Gastrocnemius medialis (tissue), 4 donors: ENCODE measurements at regions not wholly inside any gene's neighbourhood (a gene's known extent, or its start where the extent isn't known, plus 50 kb on each side); places are given as distances from the start of the nearest gene placed in this dataset.

Experiments used
- POLR2A ChIP-seq, 2 donors: fragments of 450-650 bp; IDR thresholded peaks; one replicate each; pipeline ENCODE4 v1.6.1; 2017; ENCODE audit warnings: antibody characterized with exemption in 2 of 2, mild to moderate bottlenecking in 2 of 2, moderate library complexity in 2 of 2
- TF ChIP-seq, protein P1 (sequence below), 5 experiments: fragments of 450-650 bp in 3 of 5; fragments of 200-600 bp in 2 of 5; sonication (generic) in 2 of 5; IDR thresholded peaks in 4 of 5; conservative IDR thresholded peaks in 1 of 5; 1 replicate in 4 of 5; 2 replicates in 1 of 5; pipeline ENCODE4 v1.5.1; 2016 to 2019; ENCODE audit warnings: antibody characterized with exemption in 5 of 5, mild to moderate bottlenecking in 3 of 5, moderate library complexity in 3 of 5

DNA sequence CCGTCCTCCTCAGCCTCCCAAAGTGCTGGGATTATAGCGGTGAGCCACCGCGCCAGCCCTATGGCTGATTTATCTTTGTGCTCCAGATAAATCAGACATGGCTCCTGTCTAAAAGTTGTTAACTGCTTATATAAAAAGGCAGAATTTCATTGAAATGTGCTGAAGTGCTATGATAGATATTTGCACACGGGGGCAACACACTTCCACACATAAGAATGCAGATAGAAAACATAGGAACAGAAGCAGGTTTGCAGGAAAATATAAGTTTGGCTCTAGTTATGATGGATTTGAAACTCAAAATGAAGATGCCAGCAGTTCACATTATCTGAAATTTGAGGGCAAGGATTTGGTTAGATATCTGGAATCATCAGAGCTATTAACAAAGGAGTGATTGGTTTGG is 163.1 kb upstream of the SLITRK2 start:
- TF ChIP-seq POLR2A (IDR thresholded peaks at IDR 0.05) = no peak
- TF ChIP-seq, protein P1, sequence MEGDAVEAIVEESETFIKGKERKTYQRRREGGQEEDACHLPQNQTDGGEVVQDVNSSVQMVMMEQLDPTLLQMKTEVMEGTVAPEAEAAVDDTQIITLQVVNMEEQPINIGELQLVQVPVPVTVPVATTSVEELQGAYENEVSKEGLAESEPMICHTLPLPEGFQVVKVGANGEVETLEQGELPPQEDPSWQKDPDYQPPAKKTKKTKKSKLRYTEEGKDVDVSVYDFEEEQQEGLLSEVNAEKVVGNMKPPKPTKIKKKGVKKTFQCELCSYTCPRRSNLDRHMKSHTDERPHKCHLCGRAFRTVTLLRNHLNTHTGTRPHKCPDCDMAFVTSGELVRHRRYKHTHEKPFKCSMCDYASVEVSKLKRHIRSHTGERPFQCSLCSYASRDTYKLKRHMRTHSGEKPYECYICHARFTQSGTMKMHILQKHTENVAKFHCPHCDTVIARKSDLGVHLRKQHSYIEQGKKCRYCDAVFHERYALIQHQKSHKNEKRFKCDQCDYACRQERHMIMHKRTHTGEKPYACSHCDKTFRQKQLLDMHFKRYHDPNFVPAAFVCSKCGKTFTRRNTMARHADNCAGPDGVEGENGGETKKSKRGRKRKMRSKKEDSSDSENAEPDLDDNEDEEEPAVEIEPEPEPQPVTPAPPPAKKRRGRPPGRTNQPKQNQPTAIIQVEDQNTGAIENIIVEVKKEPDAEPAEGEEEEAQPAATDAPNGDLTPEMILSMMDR (IDR thresholded peaks at IDR 0.05 in 4 of 5, conservative IDR thresholded peaks at IDR 0.05 in 1 of 5) = no peak
